HG03064 (cell line): ENCODE measurements at regions not wholly inside any gene's neighbourhood (a gene's known extent, or its start where the extent isn't known, plus 50 kb on each side); places are given as distances from the start of the nearest gene placed in this dataset.

ENCODE experiments used
- ATAC-seq: cut with Tn5 transposase; IDR thresholded peaks from one replicate; pipeline ENCODE4 v1.9.1; 2021; ENCODE audit warnings: low read depth; ENCODE audit not compliant: unreplicated experiment

- no peak for ATAC-seq
These were observed 245.3 kb downstream of the POLR1F start for GRCh38 chr7:19463581-19463980.

GRCh38 chr7:19455623-19456022 is 253.2 kb downstream of the POLR1F start:
- ATAC-seq = no peak

GRCh38 chr7:19448091-19448490 is 260.7 kb downstream of the POLR1F start:
- ATAC-seq = no peak

- ATAC-seq = no peak
These were observed 266.6 kb downstream of the POLR1F start for GRCh38 chr7:19442016-19442785.

- ATAC-seq = no peak
These were observed 269.3 kb downstream of the POLR1F start for GRCh38 chr7:19439517-19439916.

- no peak for ATAC-seq
These were observed 271.4 kb downstream of the POLR1F start for GRCh38 chr7:19437446-19437845.

- ATAC-seq = no peak
These were observed 280.9 kb downstream of the POLR1F start for GRCh38 chr7:19427944-19428343.

- ATAC-seq = no peak
These were observed 276.6 kb upstream of the FERD3L start for GRCh38 chr7:19421861-19422260.

GRCh38 chr7:19417231-19417630 is 272.0 kb upstream of the FERD3L start:
- no peak for ATAC-seq

- no peak for ATAC-seq
These were observed 269.9 kb upstream of the FERD3L start for GRCh38 chr7:19415123-19415522.

- ATAC-seq = no peak
These were observed 268.3 kb upstream of the FERD3L start for GRCh38 chr7:19413443-19413965.

- no peak for ATAC-seq
These were observed 265.5 kb upstream of the FERD3L start for GRCh38 chr7:19410691-19411090.

GRCh38 chr7:19410106-19410505 is 264.9 kb upstream of the FERD3L start:
- ATAC-seq = no peak

- no peak for ATAC-seq
These were observed 263.5 kb upstream of the FERD3L start for GRCh38 chr7:19408706-19409220.

- ATAC-seq = no peak
These were observed 262.0 kb upstream of the FERD3L start for GRCh38 chr7:19407270-19407669.

- no peak for ATAC-seq
These were observed 260.3 kb upstream of the FERD3L start for GRCh38 chr7:19405541-19405940.

GRCh38 chr7:19404912-19405329 is 259.7 kb upstream of the FERD3L start:
- ATAC-seq = no peak

- ATAC-seq = no peak
These were observed 258.5 kb upstream of the FERD3L start for GRCh38 chr7:19403691-19404090.

GRCh38 chr7:19401461-19401860 is 256.2 kb upstream of the FERD3L start:
- ATAC-seq = no peak

GRCh38 chr7:19400758-19401254 is 255.6 kb upstream of the FERD3L start:
- ATAC-seq = no peak

- peak; percentile 81 for ATAC-seq
These were observed 252.7 kb upstream of the FERD3L start for GRCh38 chr7:19397911-19398310.

GRCh38 chr7:19392246-19392645 is 247.0 kb upstream of the FERD3L start:
- ATAC-seq = no peak
